ENCODE measurements at regions not wholly inside any gene's neighbourhood (a gene's known extent, or its start where the extent isn't known, plus 50 kb on each side); places are given as distances from the start of the nearest gene placed in this dataset.

- intact Hi-C loops (cut with DNase I): no loop called here
- no peak for DNase-seq (ENCODE audit: low spot score)
Observed at GRCh38 chr2:133824869-133825268, 256.6 kb upstream of the NCKAP5 start.

GRCh38 chr2:133825778-133826177, 257.5 kb upstream of the NCKAP5 start:
- DNase-seq (ENCODE audit: low spot score): no peak
- intact Hi-C loops (cut with DNase I): no loop called here

- intact Hi-C loops (cut with DNase I): no loop called here
- DNase-seq (ENCODE audit: low spot score): no peak
Observed at GRCh38 chr2:133828913-133829312, 260.6 kb upstream of the NCKAP5 start.

- DNase-seq (ENCODE audit: low spot score): no peak
- intact Hi-C loops (cut with DNase I): no loop called here
Observed at GRCh38 chr2:133829450-133830020, 261.3 kb upstream of the NCKAP5 start.

- DNase-seq (ENCODE audit: low spot score): no peak
- intact Hi-C loops (cut with DNase I): no loop called here
Observed at GRCh38 chr2:133833746-133834145, 265.5 kb upstream of the NCKAP5 start.

GRCh38 chr2:133835821-133836619, 267.8 kb upstream of the NCKAP5 start:
- intact Hi-C loops (cut with DNase I): no loop called here

DNA sequence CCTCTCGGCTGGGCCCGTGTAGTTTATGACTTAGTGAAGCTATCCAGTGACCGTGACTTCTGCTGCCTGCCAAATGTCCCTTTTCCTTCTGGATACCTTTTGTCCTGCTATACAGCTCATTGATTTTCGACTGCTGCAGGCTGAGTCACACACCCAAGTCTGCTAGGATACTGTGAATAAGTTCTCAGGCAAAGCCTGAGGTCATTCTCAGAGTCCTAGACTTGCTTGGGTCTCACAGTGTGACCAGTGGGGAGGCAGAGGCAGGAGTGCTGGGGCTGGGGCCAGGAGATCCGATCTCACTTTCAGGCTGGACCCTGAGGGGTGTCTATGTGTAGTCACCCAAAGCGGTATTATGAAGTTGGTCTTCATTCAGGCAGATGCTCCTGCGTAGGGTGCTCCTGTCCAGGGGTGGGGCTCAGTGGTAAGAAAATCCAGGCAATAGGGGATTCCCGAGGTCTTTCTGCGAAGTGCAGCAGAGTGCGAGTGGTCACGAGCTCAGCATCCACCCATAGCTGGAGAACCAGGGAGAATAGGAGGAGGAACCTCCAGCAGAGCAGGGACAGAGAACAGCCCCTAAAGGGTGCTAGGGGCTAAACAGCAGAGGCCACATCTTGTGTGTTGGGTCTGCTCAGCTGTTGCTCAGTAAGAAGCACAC, 268.6 kb upstream of the NCKAP5 start:
- intact Hi-C loops (cut with DNase I): no loop called here
- no peak for DNase-seq (ENCODE audit: low spot score)

More at GRCh38 chr2:133835821-133836619, 267.8 kb upstream of the NCKAP5 start:
- DNase-seq (ENCODE audit: low spot score): no peak

- intact Hi-C loops (cut with DNase I): no loop called here
- DNase-seq (ENCODE audit: low spot score): no peak
Observed at GRCh38 chr2:133837441-133838094, 269.3 kb upstream of the NCKAP5 start.

DNA sequence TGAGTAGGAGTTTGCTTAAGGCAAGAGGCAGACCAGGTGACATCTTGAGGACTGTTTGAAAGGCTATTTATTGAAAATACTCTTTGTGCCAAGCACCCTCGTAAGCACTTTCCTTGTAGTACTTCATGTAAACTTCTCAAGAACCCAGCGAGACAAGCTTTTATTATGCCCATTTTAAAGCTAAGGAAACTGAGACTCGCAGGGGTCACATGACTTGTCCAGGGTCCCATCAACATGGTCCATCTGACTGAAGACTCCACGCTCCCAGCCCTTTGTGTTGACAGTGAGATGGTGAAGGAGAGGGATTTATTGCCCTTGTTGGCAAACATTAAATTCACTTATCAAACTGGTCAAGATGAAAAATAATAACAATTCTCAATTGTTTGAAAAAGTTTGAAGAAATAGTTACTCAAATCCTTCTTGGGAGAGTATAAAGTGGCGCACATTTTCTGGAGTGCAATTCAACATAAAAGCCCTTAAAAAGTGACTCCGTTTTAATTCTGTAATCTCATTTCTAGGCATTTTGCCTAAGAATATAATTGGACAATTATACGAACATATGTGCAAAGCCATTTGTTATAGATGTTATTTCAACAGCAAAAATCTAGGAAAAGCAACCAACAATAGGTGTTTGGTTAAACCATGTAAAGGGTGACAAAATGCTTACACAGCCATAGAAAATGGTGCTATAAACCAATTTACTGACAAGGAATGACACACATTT, 270.5 kb upstream of the NCKAP5 start:
- intact Hi-C loops (cut with DNase I): no loop called here
- DNase-seq (ENCODE audit: low spot score): no peak

DNA sequence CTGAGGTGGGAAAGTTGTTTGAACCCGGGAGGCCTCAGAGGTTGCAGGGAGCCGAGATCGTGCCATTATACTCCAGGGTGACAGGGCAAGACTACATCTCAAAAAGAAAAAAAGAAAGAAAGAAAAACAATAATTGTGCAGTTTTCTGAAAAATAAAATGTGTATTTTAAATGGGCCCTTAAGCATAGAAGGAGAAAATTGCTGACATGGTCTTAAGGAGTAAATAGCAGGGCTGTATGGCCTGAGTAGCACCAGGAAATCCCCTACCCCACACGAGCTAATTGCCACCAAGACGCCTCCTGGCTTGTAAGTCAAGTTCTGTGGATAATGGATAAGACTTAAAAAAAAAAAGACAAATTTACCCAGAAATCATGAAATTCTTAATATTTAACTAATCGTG, 271.4 kb upstream of the NCKAP5 start:
- intact Hi-C loops (cut with DNase I): no loop called here
- DNase-seq (ENCODE audit: low spot score): no peak

- DNase-seq (ENCODE audit: low spot score): no peak
- intact Hi-C loops (cut with DNase I): no loop called here
Observed at GRCh38 chr2:133840761-133841160, 272.5 kb upstream of the NCKAP5 start.

GRCh38 chr2:133841900-133842299, 273.6 kb upstream of the NCKAP5 start:
- DNase-seq (ENCODE audit: low spot score): peak; percentile 84
- intact Hi-C loops (cut with DNase I): no loop called here

- intact Hi-C loops (cut with DNase I): no loop called here
- no peak for DNase-seq (ENCODE audit: low spot score)
Observed at GRCh38 chr2:133842446-133842845, 274.2 kb upstream of the NCKAP5 start.

DNA sequence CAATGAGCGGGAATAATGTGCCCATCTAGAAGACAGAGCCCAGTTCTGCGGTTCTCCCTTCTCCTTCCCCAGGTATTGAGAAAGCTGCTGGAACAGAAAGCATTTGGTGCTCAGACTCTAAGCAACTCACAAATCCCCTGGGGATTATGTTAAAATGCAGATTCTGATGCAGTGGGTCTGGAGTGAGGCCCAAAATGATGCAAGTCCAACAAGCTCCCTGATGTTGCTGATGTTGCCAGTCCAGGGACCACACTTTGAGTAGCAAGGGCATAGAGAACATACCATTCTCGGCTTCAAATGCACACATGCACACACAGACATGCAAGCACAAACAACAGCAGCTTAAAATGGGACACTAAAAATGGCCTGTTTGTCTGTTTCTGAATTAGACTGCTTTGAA, 274.8 kb upstream of the NCKAP5 start:
- intact Hi-C loops (cut with DNase I): no loop called here
- no peak for DNase-seq (ENCODE audit: low spot score)

GRCh38 chr2:133843551-133843950, 275.3 kb upstream of the NCKAP5 start:
- intact Hi-C loops (cut with DNase I): no loop called here
- no peak for DNase-seq (ENCODE audit: low spot score)

GRCh38 chr2:133844214-133844892, 276.1 kb upstream of the NCKAP5 start:
- no peak for DNase-seq (ENCODE audit: low spot score)
- intact Hi-C loops (cut with DNase I): no loop called here

DNA sequence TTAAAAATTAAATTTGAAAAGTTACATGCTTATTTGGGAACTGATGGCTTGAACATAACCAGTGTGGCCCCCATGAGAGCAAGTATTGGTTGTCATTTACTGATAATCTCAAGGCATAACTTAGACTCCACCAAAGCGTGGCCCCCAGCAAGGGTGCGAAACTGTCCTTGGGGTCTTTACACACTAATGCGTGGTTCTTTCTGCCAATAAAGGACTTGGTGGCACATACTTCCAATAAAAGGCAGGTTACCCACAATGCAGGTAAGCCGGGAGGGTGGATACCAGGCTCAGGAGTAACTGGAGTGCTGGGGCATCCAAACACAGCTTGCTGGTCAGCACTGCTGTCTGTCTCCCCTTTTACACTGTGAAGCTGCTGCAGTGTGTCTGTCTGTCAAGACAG, 278.2 kb upstream of the NCKAP5 start:
- DNase-seq (ENCODE audit: low spot score): no peak
- intact Hi-C loops (cut with DNase I): no loop called here

DNA sequence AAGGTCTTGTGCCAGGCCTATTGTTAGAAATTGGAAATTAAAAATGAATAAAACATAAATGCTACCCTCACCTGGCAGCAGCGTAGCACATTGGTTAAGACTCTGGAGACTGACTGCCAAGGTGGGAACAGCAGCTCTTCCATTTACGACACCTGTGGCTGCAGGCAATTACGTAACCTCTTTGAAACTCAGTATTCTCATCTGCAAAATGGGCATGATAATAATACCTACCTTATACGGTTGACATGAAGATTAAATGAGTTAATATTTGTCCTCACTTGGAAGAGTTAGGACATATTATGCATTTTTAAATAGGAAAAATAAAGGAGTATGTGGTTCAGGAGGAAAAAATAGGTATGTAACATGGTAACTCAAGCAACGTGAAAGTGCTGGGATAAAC, 279.3 kb upstream of the NCKAP5 start:
- DNase-seq (ENCODE audit: low spot score): no peak
- intact Hi-C loops (cut with DNase I): no loop called here

DNA sequence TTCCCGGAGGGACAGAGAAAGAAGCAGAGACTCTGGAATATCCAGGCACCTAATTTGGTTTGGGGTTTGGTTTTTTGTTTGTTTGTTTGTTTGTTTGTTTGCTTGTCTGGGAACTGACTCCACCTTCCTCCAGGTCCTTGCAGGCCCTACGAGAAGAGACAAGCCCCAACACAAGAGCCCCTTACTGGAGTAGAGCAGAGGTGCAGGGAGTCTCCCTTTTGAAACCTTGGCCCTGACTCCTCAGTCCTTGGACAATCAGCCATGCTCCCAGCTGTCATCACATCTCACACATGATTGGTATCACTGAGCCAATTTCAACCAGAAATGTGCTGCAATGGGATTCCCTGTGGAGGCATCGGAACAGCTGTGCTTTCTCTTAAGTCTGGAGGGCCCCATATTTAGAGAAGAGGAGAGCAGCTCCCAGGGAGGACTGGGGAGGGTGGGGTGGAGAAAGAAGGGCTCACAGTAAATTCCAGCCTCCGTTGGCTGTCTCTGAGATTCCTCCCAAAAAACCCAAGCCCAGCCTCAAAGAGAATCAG, 279.9 kb upstream of the NCKAP5 start:
- intact Hi-C loops (cut with DNase I): no loop called here
- no peak for DNase-seq (ENCODE audit: low spot score)
